ENCODE measurements at regions not wholly inside any gene's neighbourhood (a gene's known extent, or its start where the extent isn't known, plus 50 kb on each side); places are given as distances from the start of the nearest gene placed in this dataset.
"Not testable (repeated sequence)": the region's sequence is repeated elsewhere in the genome, so short reads cannot be mapped to it uniquely, and the experiment has no call there.

GRCh38 chr7:25735674-25736242, 416.2 kb upstream of the NFE2L3 start:
- Mint-ChIP-seq H3K4me3 (no peak overlapping the region), H3K4me1 (no peaks in the 10 kb centered on the region), H3K9me3 (no peaks in the 10 kb centered on the region), H3K27ac (no peak overlapping the region), H3K36me3 (no peaks in the 10 kb centered on the region)
- DNase-seq (ENCODE audit: low spot score in 2 of 2) = no peak
- ATAC-seq = no peak

DNA sequence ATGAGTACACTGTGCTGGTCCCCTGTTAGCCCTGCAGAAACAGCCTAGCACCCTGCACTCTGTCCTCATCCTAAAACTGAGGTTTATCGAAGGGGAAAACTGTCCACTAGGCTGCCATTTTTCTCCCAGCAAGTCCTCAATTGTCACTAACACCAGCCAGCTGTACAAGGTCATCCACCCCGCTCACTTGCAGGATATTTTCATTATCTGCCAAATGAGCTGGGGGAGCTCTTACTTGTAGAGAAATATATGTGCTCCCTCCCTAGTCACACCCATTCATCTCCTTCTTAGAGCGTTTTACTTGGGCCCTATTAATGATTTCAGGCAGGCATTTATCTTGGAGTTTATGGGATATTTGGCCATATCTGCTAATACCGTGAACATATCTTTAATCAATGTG, 413.5 kb upstream of the NFE2L3 start:
- H3K4me1 Mint-ChIP-seq = no peaks in the 10 kb centered on the region

DNA sequence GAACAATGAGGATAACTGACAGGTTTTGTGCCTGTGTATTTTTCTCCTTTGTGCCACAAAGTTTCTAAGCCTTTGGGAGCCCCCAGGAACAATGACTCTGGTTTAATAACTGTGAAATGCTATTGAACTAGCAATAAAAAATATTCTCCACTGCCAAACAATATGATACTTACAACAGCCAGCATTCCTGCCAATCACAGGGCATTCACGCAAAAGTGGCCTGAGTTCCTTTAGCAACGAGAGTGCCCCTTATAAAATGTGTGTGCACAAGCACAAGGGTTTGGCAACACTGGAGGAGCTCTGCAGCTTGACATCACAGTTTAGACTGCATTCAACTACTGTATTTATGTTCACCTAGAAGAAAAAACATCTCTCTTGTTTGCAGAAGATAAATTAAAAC, 412.9 kb upstream of the NFE2L3 start:
- ATAC-seq (no peak), DNase-seq (ENCODE audit: low spot score in 2 of 2) (no peak)
- no peaks in the 10 kb centered on the region for H3K4me1 Mint-ChIP-seq
- no peaks in the 10 kb centered on the region for H3K9me3 Mint-ChIP-seq
- no peaks in the 10 kb centered on the region for H3K36me3 Mint-ChIP-seq
- no peak overlapping the region for H3K27ac Mint-ChIP-seq
- H3K4me3 Mint-ChIP-seq = no peak overlapping the region

More for the DNA sequence above, 413.5 kb upstream of the NFE2L3 start:
- Mint-ChIP-seq H3K36me3 (no peaks in the 10 kb centered on the region), H3K9me3 (no peaks in the 10 kb centered on the region), H3K4me3 (no peak overlapping the region), H3K27ac (no peak overlapping the region)
- ATAC-seq (no peak), DNase-seq (ENCODE audit: low spot score in 2 of 2) (no peak)

DNA sequence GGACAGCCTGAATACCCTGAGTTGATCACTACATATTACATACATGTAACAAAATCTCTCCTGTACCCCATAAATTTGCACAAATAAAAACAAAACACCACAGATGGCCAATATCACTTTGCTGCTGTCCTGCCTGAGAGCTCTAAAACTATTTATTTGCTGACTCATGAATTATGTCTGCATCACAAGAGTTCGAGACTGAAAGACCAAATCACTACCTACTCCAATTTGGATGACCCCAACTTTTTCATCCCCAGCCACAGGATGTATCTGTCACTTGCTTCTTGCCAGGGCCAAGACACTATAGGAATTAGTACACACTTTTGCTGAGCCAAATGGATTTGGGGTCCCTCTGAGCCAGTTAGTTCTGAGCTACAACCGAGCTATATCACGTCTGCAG, 409.7 kb upstream of the NFE2L3 start:
- Mint-ChIP-seq H3K4me3 (no peak overlapping the region), H3K36me3 (no peaks in the 10 kb centered on the region), H3K4me1 (no peaks in the 10 kb centered on the region), H3K27ac (no peak overlapping the region), H3K9me3 (no peaks in the 10 kb centered on the region)
- no peak for ATAC-seq
- DNase-seq (ENCODE audit: low spot score in 2 of 2) = no peak

GRCh38 chr7:25743670-25744451, 408.1 kb upstream of the NFE2L3 start:
- H3K9me3 Mint-ChIP-seq; H3K27ac Mint-ChIP-seq; H3K36me3 Mint-ChIP-seq; DNase-seq (ENCODE audit: low spot score in 2 of 2); H3K4me3 Mint-ChIP-seq; ATAC-seq; H3K4me1 Mint-ChIP-seq: not testable (repeated sequence)

DNA sequence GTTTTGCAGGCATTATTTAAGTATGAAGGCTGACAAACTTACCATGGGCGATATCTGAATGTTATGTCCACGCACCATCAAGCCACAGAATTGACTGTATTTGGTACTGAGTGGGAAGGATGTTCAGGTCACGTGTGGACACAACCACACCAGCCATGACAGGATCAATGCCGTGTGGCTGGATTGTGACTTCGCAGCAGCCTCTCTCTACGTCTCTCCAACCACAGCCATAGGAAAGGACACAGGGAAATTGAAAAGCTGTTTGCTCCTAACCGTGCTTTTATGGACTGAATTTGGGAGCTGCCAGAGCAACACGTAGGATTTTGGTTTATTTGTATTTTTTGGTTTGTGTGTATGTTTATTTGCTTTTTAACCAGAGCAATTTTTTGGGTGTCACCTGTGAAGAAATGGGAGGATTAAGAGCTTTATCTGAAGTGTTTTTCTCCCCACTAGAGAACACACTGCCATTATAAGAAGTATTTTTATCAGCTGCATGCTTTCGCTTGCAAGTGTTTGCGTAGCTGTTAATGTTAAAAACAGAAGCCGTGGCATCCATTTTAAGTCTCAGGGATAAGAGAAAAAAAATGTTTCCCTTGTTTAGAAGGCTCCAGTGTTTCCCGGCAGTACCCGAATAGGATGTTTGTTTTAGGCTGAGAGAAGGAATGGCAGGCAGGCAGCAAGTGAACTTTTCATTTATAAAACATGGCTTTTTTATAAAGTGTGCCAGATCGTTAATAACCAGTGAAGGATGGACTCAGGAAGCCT, 401.1 kb upstream of the NFE2L3 start:
- Mint-ChIP-seq H3K27ac (no peak overlapping the region), H3K4me1 (no peaks in the 10 kb centered on the region), H3K9me3 (no peaks in the 10 kb centered on the region), H3K36me3 (no peaks in the 10 kb centered on the region), H3K4me3 (no peak overlapping the region)
- DNase-seq (ENCODE audit: low spot score in 2 of 2) = no peak
- no peak for ATAC-seq

DNA sequence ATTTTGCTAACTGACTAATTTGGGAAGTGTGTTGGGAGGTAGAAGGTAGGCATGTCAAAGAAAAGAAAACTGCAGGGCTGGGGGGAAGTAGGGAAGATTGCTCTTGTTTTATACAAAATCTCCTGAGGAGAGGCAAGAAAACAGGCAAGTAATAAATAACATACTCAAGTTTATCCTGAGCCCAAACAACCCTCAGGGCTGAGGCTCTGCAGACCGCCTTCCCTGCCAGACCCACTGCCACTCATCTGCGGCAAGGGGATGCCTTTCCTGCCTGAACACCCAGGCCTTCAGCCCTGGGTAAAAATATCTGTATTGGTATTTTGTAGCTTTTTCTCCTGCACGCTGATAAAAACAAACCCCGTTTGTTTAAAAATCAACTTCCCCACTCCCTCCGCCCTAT, 399.8 kb upstream of the NFE2L3 start:
- H3K4me1 Mint-ChIP-seq = no peaks in the 10 kb centered on the region
- H3K27ac Mint-ChIP-seq = no peak overlapping the region
- H3K9me3 Mint-ChIP-seq = no peaks in the 10 kb centered on the region
- no peak overlapping the region for H3K4me3 Mint-ChIP-seq
- H3K36me3 Mint-ChIP-seq = no peaks in the 10 kb centered on the region
- ATAC-seq (no peak), DNase-seq (ENCODE audit: low spot score in 2 of 2) (no peak)

DNA sequence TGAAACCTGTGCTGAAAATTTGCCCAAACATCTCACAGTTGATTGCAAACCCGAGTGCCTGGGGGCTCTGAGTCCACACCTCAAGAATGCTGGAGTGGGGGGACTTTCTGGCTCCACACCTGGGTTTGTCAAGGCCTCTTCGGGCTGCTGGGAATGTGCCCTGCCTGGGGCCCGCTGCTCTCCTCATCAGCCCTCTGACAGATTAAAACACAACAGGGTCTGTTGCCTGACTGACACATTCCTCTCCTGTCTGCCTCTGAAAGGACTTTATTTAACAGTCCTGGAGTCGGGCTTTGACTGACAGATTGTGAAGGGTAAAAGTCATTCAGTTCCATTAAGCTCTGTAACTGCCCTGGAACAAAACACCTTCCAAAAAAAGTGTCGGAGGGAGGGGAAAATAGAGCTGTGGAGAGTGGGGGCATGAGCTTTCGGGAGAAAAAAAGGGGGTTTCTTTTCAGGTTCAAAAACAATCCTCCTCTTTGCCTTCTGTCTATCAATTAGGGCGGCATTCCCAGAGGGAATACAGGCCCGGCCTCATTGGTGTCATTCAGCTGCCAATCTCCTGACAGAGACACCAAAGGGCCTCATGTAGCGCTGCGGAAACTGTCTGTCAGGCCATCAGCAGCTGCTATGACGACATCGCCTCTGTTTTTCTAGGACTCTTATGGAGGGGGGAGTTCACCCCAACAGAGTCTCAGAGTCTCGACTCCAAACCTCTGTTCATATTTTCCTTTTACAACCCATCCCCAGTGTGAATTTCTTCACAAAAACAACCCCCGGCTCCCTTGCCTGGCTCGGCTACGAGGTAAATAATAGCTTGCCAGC, 398.8 kb upstream of the NFE2L3 start:
- H3K4me3 Mint-ChIP-seq = no peak overlapping the region
- no peaks in the 10 kb centered on the region for H3K36me3 Mint-ChIP-seq
- DNase-seq (ENCODE audit: low spot score in 2 of 2) (no peak), ATAC-seq (no peak)
- no peak overlapping the region for H3K27ac Mint-ChIP-seq
- no peaks in the 10 kb centered on the region for H3K4me1 Mint-ChIP-seq
- H3K9me3 Mint-ChIP-seq = no peaks in the 10 kb centered on the region

DNA sequence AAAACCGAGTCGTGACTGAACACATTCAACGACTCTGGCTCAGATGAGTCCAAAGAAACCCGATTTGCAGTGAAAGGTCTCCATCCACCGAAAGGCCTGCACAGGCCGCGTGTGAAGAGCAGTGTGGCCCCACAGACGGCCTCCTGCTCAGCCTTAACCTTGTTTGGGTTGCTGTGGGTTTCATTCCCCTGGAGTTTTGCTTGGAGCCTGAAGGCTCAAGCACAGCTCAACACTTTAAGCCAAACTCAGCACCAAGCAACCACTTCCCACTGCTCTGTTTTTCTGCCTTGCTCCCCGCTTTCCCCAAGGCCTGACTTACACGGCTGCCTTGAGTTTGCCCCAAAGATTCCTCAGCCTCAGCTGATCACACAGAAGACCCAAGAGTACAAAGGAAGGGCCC, 398.2 kb upstream of the NFE2L3 start:
- H3K4me3 Mint-ChIP-seq = no peak overlapping the region
- DNase-seq (ENCODE audit: low spot score in 2 of 2) = no peak
- no peak overlapping the region for H3K27ac Mint-ChIP-seq
- no peaks in the 10 kb centered on the region for H3K4me1 Mint-ChIP-seq
- no peaks in the 10 kb centered on the region for H3K9me3 Mint-ChIP-seq
- H3K36me3 Mint-ChIP-seq = no peaks in the 10 kb centered on the region
- ATAC-seq = no peak

DNA sequence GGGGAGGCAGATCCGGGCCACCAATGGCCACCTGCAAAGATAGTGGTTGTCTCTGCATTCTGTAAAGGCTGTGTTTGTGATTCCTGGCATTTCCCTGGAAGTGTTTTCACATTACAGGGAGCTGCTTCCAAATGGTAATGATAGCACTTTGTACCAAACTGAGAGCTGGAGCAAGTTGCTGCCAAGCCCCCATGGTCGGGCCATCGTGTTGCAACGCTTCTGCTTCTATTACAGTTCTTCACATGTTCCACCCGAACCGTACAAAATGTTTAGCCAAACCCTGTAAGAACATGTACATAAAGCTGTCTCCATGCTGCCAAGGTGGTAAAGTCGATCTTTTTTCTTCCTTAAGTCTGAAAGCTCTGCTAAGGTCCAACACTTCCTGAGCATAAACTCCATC, 397.7 kb upstream of the NFE2L3 start:
- Mint-ChIP-seq H3K36me3 (no peaks in the 10 kb centered on the region), H3K27ac (no peak overlapping the region), H3K4me1 (no peaks in the 10 kb centered on the region), H3K9me3 (no peaks in the 10 kb centered on the region), H3K4me3 (no peak overlapping the region)
- ATAC-seq (no peak), DNase-seq (ENCODE audit: low spot score in 2 of 2) (no peak)

- Mint-ChIP-seq H3K27ac (no peak overlapping the region), H3K4me1 (no peaks in the 10 kb centered on the region), H3K9me3 (no peaks in the 10 kb centered on the region), H3K4me3 (no peak overlapping the region), H3K36me3 (no peaks in the 10 kb centered on the region)
- DNase-seq (ENCODE audit: low spot score in 2 of 2) (no peak), ATAC-seq (no peak)
Observed at GRCh38 chr7:25754751-25755150, 397.2 kb upstream of the NFE2L3 start.

- ATAC-seq = no peak
- H3K4me1 Mint-ChIP-seq = no peaks in the 10 kb centered on the region
Observed at GRCh38 chr7:25756601-25757000, 395.4 kb upstream of the NFE2L3 start.

DNA sequence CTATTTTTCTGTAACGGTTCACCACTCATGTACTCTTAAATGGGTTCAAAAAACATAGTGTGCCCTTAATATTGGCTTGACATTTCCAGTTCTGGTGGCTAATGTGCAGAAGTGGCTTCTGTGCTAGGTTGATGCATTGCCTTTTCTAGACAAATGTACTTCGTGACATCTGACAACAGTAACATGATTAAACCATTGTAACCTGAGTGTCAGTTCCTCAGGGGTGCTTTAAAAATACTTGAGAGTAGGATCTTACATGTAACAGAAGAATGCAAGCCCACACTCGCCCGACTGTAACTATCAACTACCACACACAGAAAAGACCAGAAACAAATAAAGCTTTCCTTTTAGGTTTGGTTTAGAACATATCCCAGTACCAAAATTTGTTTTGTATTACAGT, 393.4 kb upstream of the NFE2L3 start:
- no peak overlapping the region for H3K4me3 Mint-ChIP-seq
- no peak for DNase-seq (ENCODE audit: low spot score in 2 of 2)
- no peaks in the 10 kb centered on the region for H3K9me3 Mint-ChIP-seq
- H3K36me3 Mint-ChIP-seq = no peaks in the 10 kb centered on the region
- no peak for ATAC-seq
- H3K27ac Mint-ChIP-seq = no peak overlapping the region
- H3K4me1 Mint-ChIP-seq = no peaks in the 10 kb centered on the region

More at GRCh38 chr7:25756601-25757000, 395.4 kb upstream of the NFE2L3 start:
- Mint-ChIP-seq H3K36me3 (no peaks in the 10 kb centered on the region), H3K27ac (no peak overlapping the region), H3K9me3 (no peaks in the 10 kb centered on the region), H3K4me3 (no peak overlapping the region)
- DNase-seq (ENCODE audit: low spot score in 2 of 2) = no peak

- no peak overlapping the region for H3K27ac Mint-ChIP-seq
Observed at GRCh38 chr7:25759286-25759685, 392.7 kb upstream of the NFE2L3 start.

DNA sequence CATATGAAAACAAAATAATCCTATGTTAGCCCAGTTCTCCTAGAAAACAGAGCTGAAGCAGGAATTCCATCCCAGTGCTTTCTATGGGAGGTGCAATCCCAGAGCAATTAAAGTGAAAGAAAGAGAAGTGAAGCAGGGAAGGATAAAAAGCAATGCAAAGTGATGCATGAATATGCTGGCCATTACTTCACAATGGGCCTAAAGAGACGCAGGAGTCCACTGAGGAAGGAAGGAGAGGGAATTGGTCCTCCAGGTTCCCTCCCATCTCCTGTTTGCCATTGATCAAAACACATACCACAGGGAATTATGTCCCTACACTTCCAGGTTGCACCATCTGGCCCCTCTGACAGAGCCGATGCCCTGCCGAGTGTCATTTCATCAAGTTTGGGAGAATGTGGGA, 392.2 kb upstream of the NFE2L3 start:
- no peaks in the 10 kb centered on the region for H3K4me1 Mint-ChIP-seq

More at GRCh38 chr7:25759286-25759685, 392.7 kb upstream of the NFE2L3 start:
- Mint-ChIP-seq H3K9me3 (no peaks in the 10 kb centered on the region), H3K4me3 (no peak overlapping the region), H3K36me3 (no peaks in the 10 kb centered on the region), H3K4me1 (no peaks in the 10 kb centered on the region)
- DNase-seq (ENCODE audit: low spot score in 2 of 2) = no peak
- ATAC-seq = no peak

More for the DNA sequence above, 392.2 kb upstream of the NFE2L3 start:
- DNase-seq (ENCODE audit: low spot score in 2 of 2) = no peak
- Mint-ChIP-seq H3K9me3 (no peaks in the 10 kb centered on the region), H3K36me3 (no peaks in the 10 kb centered on the region), H3K4me3 (no peak overlapping the region), H3K27ac (no peak overlapping the region)
- no peak for ATAC-seq
